Large intestine (tissue), 3 donors: ENCODE measurements at regions not wholly inside any gene's neighbourhood (a gene's known extent, or its start where the extent isn't known, plus 50 kb on each side); places are given as distances from the start of the nearest gene placed in this dataset.

Experiments used
- DNase-seq, 2 donors: peaks; one replicate each; pipeline versions ENCODE4 v3.0.0 to v3.0.0-alpha.2; 2013
- H3K27ac ChIP-seq: one replicate; pipeline ENCODE4 v1.5.1; 2013; ENCODE audit warnings: low read length
- H3K27me3 ChIP-seq: 2 replicates; pipeline ENCODE4 v1.6.1; 2013; ENCODE audit warnings: low read length; ENCODE audit not compliant: control insufficient read depth, insufficient read depth
- H3K36me3 ChIP-seq: 2 replicates; pipeline ENCODE4 v1.6.1; 2013; ENCODE audit warnings: low read length; ENCODE audit not compliant: control insufficient read depth, insufficient read depth
- H3K4me1 ChIP-seq: one replicate; pipeline ENCODE4 v1.6.1; 2013; ENCODE audit warnings: low read length; ENCODE audit not compliant: control insufficient read depth, insufficient read depth
- H3K4me3 ChIP-seq: one replicate; pipeline ENCODE4 v1.5.1; 2013; ENCODE audit warnings: low read length
- H3K9me3 ChIP-seq: one replicate; pipeline ENCODE4 v1.6.1; 2013; ENCODE audit warnings: mild to moderate bottlenecking, low read depth, low read length, moderate library complexity; ENCODE audit not compliant: control insufficient read depth
- WGBS: methylation state at CpG from one replicate; pipeline ENCODE4 v1.1.5; 2013; ENCODE audit warnings: low lambda C conversion rate; ENCODE audit not compliant: insufficient coverage; 5-methylcytosine and 5-hydroxymethylcytosine counted together

GRCh38 chr4:75248770-75249407, 265.3 kb downstream of the RCHY1 start:
- WGBS: 50% methylated on average over 2 of the region's 2 CpGs
- H3K36me3 ChIP-seq: no peaks in the 10 kb centered on the region
- H3K27ac ChIP-seq: peak overlapping the region; percentile 30
- peak; percentile 48 to 71 for DNase-seq
- no peaks in the 10 kb centered on the region for H3K9me3 ChIP-seq
- H3K27me3 ChIP-seq: no peaks in the 10 kb centered on the region
- H3K4me3 ChIP-seq: no peak overlapping the region
- H3K4me1 ChIP-seq: peaks cover 9% of the 10 kb centered on the region

- Histone ChIP-seq H3K4me1 (peaks cover 2% of the 10 kb centered on the region), H3K4me3 (no peak overlapping the region), H3K9me3 (no peaks in the 10 kb centered on the region), H3K27me3 (no peaks in the 10 kb centered on the region), H3K27ac (no peak overlapping the region), H3K36me3 (no peaks in the 10 kb centered on the region)
- 77% methylated on average over 2 of the region's 6 CpGs for WGBS
- no peak for DNase-seq
These were observed 269.9 kb downstream of the RCHY1 start for GRCh38 chr4:75244325-75244724.

GRCh38 chr4:75243570-75243969, 270.6 kb downstream of the RCHY1 start:
- H3K27me3 ChIP-seq: no peaks in the 10 kb centered on the region
- no peak for DNase-seq
- no peak overlapping the region for H3K27ac ChIP-seq
- no peak overlapping the region for H3K4me3 ChIP-seq
- H3K9me3 ChIP-seq: no peaks in the 10 kb centered on the region
- no CpG with 5 or more reads among the region's 3 CpGs for WGBS
- no peaks in the 10 kb centered on the region for H3K36me3 ChIP-seq
- H3K4me1 ChIP-seq: no peaks in the 10 kb centered on the region

- Histone ChIP-seq H3K9me3 (no peaks in the 10 kb centered on the region), H3K4me3 (no peak overlapping the region), H3K27ac (peak overlapping the region; percentile 26), H3K27me3 (no peaks in the 10 kb centered on the region), H3K36me3 (no peaks in the 10 kb centered on the region), H3K4me1 (peaks cover 4% of the 10 kb centered on the region)
- no peak for DNase-seq
These were observed 278.7 kb downstream of the RCHY1 start for GRCh38 chr4:75235359-75235951.

GRCh38 chr4:75232546-75232945, 281.7 kb downstream of the RCHY1 start:
- H3K4me3 ChIP-seq: no peak overlapping the region
- H3K36me3 ChIP-seq: no peaks in the 10 kb centered on the region
- DNase-seq: no peak
- no peak overlapping the region for H3K27ac ChIP-seq
- 0% methylated on average over 1 of the region's 3 CpGs for WGBS
- no peaks in the 10 kb centered on the region for H3K9me3 ChIP-seq
- H3K4me1 ChIP-seq: peaks cover 10% of the 10 kb centered on the region
- no peaks in the 10 kb centered on the region for H3K27me3 ChIP-seq

- H3K27me3 ChIP-seq: no peaks in the 10 kb centered on the region
- WGBS: 0% methylated on average over 1 of the region's 3 CpGs
- H3K4me3 ChIP-seq: no peak overlapping the region
- peak overlapping the region; percentile 39 for H3K27ac ChIP-seq
- H3K36me3 ChIP-seq: no peaks in the 10 kb centered on the region
- no peaks in the 10 kb centered on the region for H3K9me3 ChIP-seq
- H3K4me1 ChIP-seq: peaks cover 6% of the 10 kb centered on the region
- DNase-seq: peak in 1 of 2 donors; percentile 32
These were observed 284.2 kb downstream of the RCHY1 start for GRCh38 chr4:75229806-75230570.

GRCh38 chr4:75213480-75213879, 280.6 kb downstream of the PARM1 start:
- WGBS: no CpG with 5 or more reads among the region's 2 CpGs

GRCh38 chr4:75211422-75211821, 278.5 kb downstream of the PARM1 start:
- no peaks in the 10 kb centered on the region for H3K9me3 ChIP-seq
- no peaks in the 10 kb centered on the region for H3K36me3 ChIP-seq
- no peaks in the 10 kb centered on the region for H3K4me1 ChIP-seq
- WGBS: no CpG with 5 or more reads among the region's 4 CpGs
- H3K4me3 ChIP-seq: no peak overlapping the region
- no peak overlapping the region for H3K27ac ChIP-seq
- no peaks in the 10 kb centered on the region for H3K27me3 ChIP-seq
- DNase-seq: no peak

More at GRCh38 chr4:75213480-75213879, 280.6 kb downstream of the PARM1 start:
- no peaks in the 10 kb centered on the region for H3K36me3 ChIP-seq
- DNase-seq: no peak
- H3K4me3 ChIP-seq: no peak overlapping the region
- no peaks in the 10 kb centered on the region for H3K4me1 ChIP-seq
- H3K27me3 ChIP-seq: no peaks in the 10 kb centered on the region
- H3K9me3 ChIP-seq: no peaks in the 10 kb centered on the region
- H3K27ac ChIP-seq: no peak overlapping the region

- WGBS: no CpG with 5 or more reads among the region's 1 CpG
- Histone ChIP-seq H3K4me3 (no peak overlapping the region), H3K27ac (no peak overlapping the region), H3K4me1 (no peaks in the 10 kb centered on the region), H3K36me3 (no peaks in the 10 kb centered on the region), H3K27me3 (no peaks in the 10 kb centered on the region), H3K9me3 (no peaks in the 10 kb centered on the region)
- no peak for DNase-seq
These were observed 275.0 kb downstream of the PARM1 start for GRCh38 chr4:75207902-75208301.

GRCh38 chr4:75195111-75195510, 262.2 kb downstream of the PARM1 start:
- no peak overlapping the region for H3K4me3 ChIP-seq
- no peaks in the 10 kb centered on the region for H3K4me1 ChIP-seq
- no peak for DNase-seq
- no peaks in the 10 kb centered on the region for H3K36me3 ChIP-seq
- no peaks in the 10 kb centered on the region for H3K27me3 ChIP-seq
- no CpG with 5 or more reads among the region's 7 CpGs for WGBS
- no peaks in the 10 kb centered on the region for H3K9me3 ChIP-seq
- no peak overlapping the region for H3K27ac ChIP-seq
